ENCODE measurements at regions not wholly inside any gene's neighbourhood (a gene's known extent, or its start where the extent isn't known, plus 50 kb on each side); places are given as distances from the start of the nearest gene placed in this dataset.

- H3K27ac Mint-ChIP-seq = no peak overlapping the region
- no peak overlapping the region for H3K4me3 Mint-ChIP-seq
Measured at GRCh38 chr4:171007618-171008390, 805.4 kb upstream of the GALNTL6 start.

GRCh38 chr4:171002246-171002645 is 811.0 kb upstream of the GALNTL6 start:
- H3K9me3 Mint-ChIP-seq (ENCODE audit: low read depth) = peaks cover 2% of the 10 kb centered on the region
- no peaks in the 10 kb centered on the region for H3K4me1 Mint-ChIP-seq
- H3K36me3 Mint-ChIP-seq (ENCODE audit: low read depth) = no peaks in the 10 kb centered on the region
- DNase-seq (no peak), ATAC-seq (no peak)
- no peak overlapping the region for H3K27ac Mint-ChIP-seq
- intact Hi-C loops (cut with DNase I, micrococcal nuclease) = no loop called here
- H3K27me3 Mint-ChIP-seq = no peaks in the 10 kb centered on the region
- ChIA-PET CTCF (no interaction called here), POLR2A (no interaction called here)
- no peak overlapping the region for H3K4me3 Mint-ChIP-seq

More at GRCh38 chr4:171007618-171008390, 805.4 kb upstream of the GALNTL6 start:
- intact Hi-C loops (cut with DNase I, micrococcal nuclease) = no loop called here
- CTCF ChIA-PET = no interaction called here
- no peak for ATAC-seq
- Mint-ChIP-seq H3K9me3 (ENCODE audit: low read depth) (peaks cover 5% of the 10 kb centered on the region), H3K4me1 (no peaks in the 10 kb centered on the region), H3K36me3 (ENCODE audit: low read depth) (no peaks in the 10 kb centered on the region), H3K27me3 (no peaks in the 10 kb centered on the region)
- POLR2A ChIA-PET = no interaction called here
- no peak for DNase-seq

- ChIA-PET CTCF (interaction anchor here (0.8 kb wide), 1 partner anchor 459 kb away, joined by 3 read pairs; no protein-coding TSS in a partner anchor), POLR2A (no interaction called here)
- no peaks in the 10 kb centered on the region for H3K27me3 Mint-ChIP-seq
- H3K4me3 Mint-ChIP-seq = no peak overlapping the region
- no peak for DNase-seq
- peaks cover 2% of the 10 kb centered on the region for H3K9me3 Mint-ChIP-seq (ENCODE audit: low read depth)
- no peak overlapping the region for H3K27ac Mint-ChIP-seq
- no peak for ATAC-seq
- H3K36me3 Mint-ChIP-seq (ENCODE audit: low read depth) = no peaks in the 10 kb centered on the region
- intact Hi-C loops (cut with DNase I, micrococcal nuclease) = no loop called here
- no peaks in the 10 kb centered on the region for H3K4me1 Mint-ChIP-seq
Measured at GRCh38 chr4:170990989-170991589, 822.1 kb upstream of the GALNTL6 start.

- no peaks in the 10 kb centered on the region for H3K4me1 Mint-ChIP-seq
- DNase-seq = no peak
- no peak overlapping the region for H3K27ac Mint-ChIP-seq
- no peak for ATAC-seq
- no peak overlapping the region for H3K4me3 Mint-ChIP-seq
- intact Hi-C loops (cut with DNase I, micrococcal nuclease) = no loop called here
- H3K9me3 Mint-ChIP-seq (ENCODE audit: low read depth) = peaks cover 4% of the 10 kb centered on the region
- ChIA-PET CTCF (no interaction called here), POLR2A (no interaction called here)
- no peaks in the 10 kb centered on the region for H3K27me3 Mint-ChIP-seq
- H3K36me3 Mint-ChIP-seq (ENCODE audit: low read depth) = no peaks in the 10 kb centered on the region
Measured at GRCh38 chr4:170988446-170988845, 824.8 kb upstream of the GALNTL6 start.

GRCh38 chr4:170979736-170980135 is 833.5 kb upstream of the GALNTL6 start:
- Mint-ChIP-seq H3K36me3 (ENCODE audit: low read depth) (no peaks in the 10 kb centered on the region), H3K4me1 (no peaks in the 10 kb centered on the region), H3K9me3 (ENCODE audit: low read depth) (peaks cover 2% of the 10 kb centered on the region), H3K4me3 (no peak overlapping the region), H3K27ac (no peak overlapping the region), H3K27me3 (no peaks in the 10 kb centered on the region)
- POLR2A ChIA-PET = no interaction called here
- DNase-seq = no peak
- CTCF ChIA-PET = no interaction called here
- no peak for ATAC-seq
- intact Hi-C loops (cut with DNase I, micrococcal nuclease) = no loop called here

GRCh38 chr4:170978990-170979389 is 834.2 kb upstream of the GALNTL6 start:
- no peaks in the 10 kb centered on the region for H3K27me3 Mint-ChIP-seq
- ATAC-seq (no peak), DNase-seq (peak; percentile 8)
- ChIA-PET POLR2A (no interaction called here), CTCF (no interaction called here)
- H3K36me3 Mint-ChIP-seq (ENCODE audit: low read depth) = no peaks in the 10 kb centered on the region
- no peak overlapping the region for H3K27ac Mint-ChIP-seq
- peaks cover 5% of the 10 kb centered on the region for H3K9me3 Mint-ChIP-seq (ENCODE audit: low read depth)
- intact Hi-C loops (cut with DNase I, micrococcal nuclease) = no loop called here
- H3K4me1 Mint-ChIP-seq = no peaks in the 10 kb centered on the region
- H3K4me3 Mint-ChIP-seq = no peak overlapping the region

GRCh38 chr4:170949084-170949483 is 859.3 kb upstream of the AADAT start:
- peaks cover 10% of the 10 kb centered on the region for H3K9me3 Mint-ChIP-seq (ENCODE audit: low read depth)
- H3K4me1 Mint-ChIP-seq = no peaks in the 10 kb centered on the region
- ChIA-PET CTCF (no interaction called here), POLR2A (no interaction called here)
- H3K27me3 Mint-ChIP-seq = no peaks in the 10 kb centered on the region
- no peaks in the 10 kb centered on the region for H3K36me3 Mint-ChIP-seq (ENCODE audit: low read depth)
- intact Hi-C loops (cut with DNase I, micrococcal nuclease) = no loop called here
- no peak for ATAC-seq
- H3K27ac Mint-ChIP-seq = no peak overlapping the region
- H3K4me3 Mint-ChIP-seq = no peak overlapping the region
- DNase-seq = no peak

- Mint-ChIP-seq H3K27me3 (no peaks in the 10 kb centered on the region), H3K36me3 (ENCODE audit: low read depth) (no peaks in the 10 kb centered on the region), H3K4me1 (no peaks in the 10 kb centered on the region), H3K27ac (no peak overlapping the region), H3K4me3 (no peak overlapping the region), H3K9me3 (ENCODE audit: low read depth) (peaks cover 24% of the 10 kb centered on the region)
- intact Hi-C loops (cut with DNase I, micrococcal nuclease) = no loop called here
- POLR2A ChIA-PET = no interaction called here
- DNase-seq (no peak), ATAC-seq (no peak)
- CTCF ChIA-PET = interaction anchor here (1.1 kb wide), 1 partner anchor 10 kb away, joined by 3 read pairs; no protein-coding TSS in a partner anchor
Measured at GRCh38 chr4:170940043-170940724, 850.4 kb upstream of the AADAT start.

GRCh38 chr4:170938588-170938987 is 848.8 kb upstream of the AADAT start:
- peaks cover 22% of the 10 kb centered on the region for H3K9me3 Mint-ChIP-seq (ENCODE audit: low read depth)
- intact Hi-C loops (cut with DNase I, micrococcal nuclease) = no loop called here
- CTCF ChIA-PET = interaction anchor here (0.6 kb wide), 1 partner anchor 82 kb away, joined by 3 read pairs; no protein-coding TSS in a partner anchor
- no peaks in the 10 kb centered on the region for H3K27me3 Mint-ChIP-seq
- POLR2A ChIA-PET = no interaction called here
- no peaks in the 10 kb centered on the region for H3K36me3 Mint-ChIP-seq (ENCODE audit: low read depth)
- DNase-seq (no peak), ATAC-seq (no peak)
- H3K27ac Mint-ChIP-seq = no peak overlapping the region
- H3K4me3 Mint-ChIP-seq = no peak overlapping the region
- H3K4me1 Mint-ChIP-seq = no peaks in the 10 kb centered on the region

- ChIA-PET CTCF (no interaction called here), POLR2A (no interaction called here)
- no peaks in the 10 kb centered on the region for H3K4me1 Mint-ChIP-seq
- H3K4me3 Mint-ChIP-seq = no peak overlapping the region
- no peaks in the 10 kb centered on the region for H3K36me3 Mint-ChIP-seq (ENCODE audit: low read depth)
- H3K27me3 Mint-ChIP-seq = no peaks in the 10 kb centered on the region
- intact Hi-C loops (cut with DNase I, micrococcal nuclease) = no loop called here
- H3K27ac Mint-ChIP-seq = no peak overlapping the region
- H3K9me3 Mint-ChIP-seq (ENCODE audit: low read depth) = no peaks in the 10 kb centered on the region
- DNase-seq (no peak), ATAC-seq (no peak)
Measured at GRCh38 chr4:170931321-170931720, 841.6 kb upstream of the AADAT start.

GRCh38 chr4:170888660-170889059 is 798.9 kb upstream of the AADAT start:
- ATAC-seq = no peak
- Mint-ChIP-seq H3K4me3 (no peak overlapping the region), H3K27me3 (no peaks in the 10 kb centered on the region), H3K27ac (no peak overlapping the region), H3K36me3 (ENCODE audit: low read depth) (no peaks in the 10 kb centered on the region), H3K4me1 (no peaks in the 10 kb centered on the region), H3K9me3 (ENCODE audit: low read depth) (peaks cover 2% of the 10 kb centered on the region)
- intact Hi-C loops (cut with DNase I, micrococcal nuclease) = no loop called here
- DNase-seq = no peak
- POLR2A ChIA-PET = no interaction called here
- CTCF ChIA-PET = no interaction called here

GRCh38 chr4:170887396-170887795 is 797.6 kb upstream of the AADAT start:
- intact Hi-C loops (cut with DNase I, micrococcal nuclease) = no loop called here
- H3K27ac Mint-ChIP-seq = no peak overlapping the region
- ATAC-seq (no peak), DNase-seq (no peak)
- H3K36me3 Mint-ChIP-seq (ENCODE audit: low read depth) = no peaks in the 10 kb centered on the region
- POLR2A ChIA-PET = no interaction called here
- H3K4me3 Mint-ChIP-seq = no peak overlapping the region
- no peaks in the 10 kb centered on the region for H3K27me3 Mint-ChIP-seq
- CTCF ChIA-PET = no interaction called here
- H3K9me3 Mint-ChIP-seq (ENCODE audit: low read depth) = peaks cover under 1% of the 10 kb centered on the region
- H3K4me1 Mint-ChIP-seq = no peaks in the 10 kb centered on the region
